NCI-H446 treated with DMSO at 0.1 percent for 48 hours (cell line): ENCODE measurements at regions not wholly inside any gene's neighbourhood (a gene's known extent, or its start where the extent isn't known, plus 50 kb on each side); places are given as distances from the start of the nearest gene placed in this dataset.
A peak's percentile ranks its signal among the peaks of the same experiment; 100 is the strongest.

Experiments
- DNase-seq: peaks from one replicate; lab custom pipeline; 2025; lab: John Stamatoyannopoulos, UW

- no peak for DNase-seq
Observed at GRCh38 chr4:100799761-100800539, 282.1 kb upstream of the EMCN start.

- no peak for DNase-seq
Observed at GRCh38 chr4:100797791-100798190, 280.0 kb upstream of the EMCN start.

- no peak for DNase-seq
Observed at GRCh38 chr4:100797356-100797755, 279.5 kb upstream of the EMCN start.

GRCh38 chr4:100796332-100796731 is 278.5 kb upstream of the EMCN start:
- peak; percentile 97 for DNase-seq

GRCh38 chr4:100795581-100795980 is 277.8 kb upstream of the EMCN start:
- peak; percentile 64 for DNase-seq

GRCh38 chr4:100790836-100791615 is 273.2 kb upstream of the EMCN start:
- no peak for DNase-seq

GRCh38 chr4:100789991-100790390 is 272.2 kb upstream of the EMCN start:
- DNase-seq: no peak

GRCh38 chr4:100786481-100786880 is 268.7 kb upstream of the EMCN start:
- no peak for DNase-seq

GRCh38 chr4:100782356-100782755 is 264.5 kb upstream of the EMCN start:
- no peak for DNase-seq

- no peak for DNase-seq
Observed at GRCh38 chr4:100781435-100781834, 263.6 kb upstream of the EMCN start.

GRCh38 chr4:100780126-100780525 is 262.3 kb upstream of the EMCN start:
- DNase-seq: no peak

- no peak for DNase-seq
Observed at GRCh38 chr4:100778431-100778830, 260.6 kb upstream of the EMCN start.

- no peak for DNase-seq
Observed at GRCh38 chr4:100762738-100763137, 244.9 kb upstream of the EMCN start.

- DNase-seq: no peak
Observed at GRCh38 chr4:100754751-100755150, 236.9 kb upstream of the EMCN start.

GRCh38 chr4:100746141-100746739 is 228.4 kb upstream of the EMCN start:
- DNase-seq: no peak

GRCh38 chr4:100742045-100742444 is 224.2 kb upstream of the EMCN start:
- DNase-seq: peak; percentile 65

GRCh38 chr4:100739426-100739825 is 221.6 kb upstream of the EMCN start:
- no peak for DNase-seq

GRCh38 chr4:100738196-100739165 is 220.7 kb upstream of the EMCN start:
- peak; percentile 50 for DNase-seq

GRCh38 chr4:100736641-100737451 is 219.0 kb upstream of the EMCN start:
- DNase-seq: peak; percentile 83

GRCh38 chr4:100728861-100729260 is 211.0 kb upstream of the EMCN start:
- DNase-seq: no peak
